ENCODE measurements at regions not wholly inside any gene's neighbourhood (a gene's known extent, or its start where the extent isn't known, plus 50 kb on each side); places are given as distances from the start of the nearest gene placed in this dataset.

DNA sequence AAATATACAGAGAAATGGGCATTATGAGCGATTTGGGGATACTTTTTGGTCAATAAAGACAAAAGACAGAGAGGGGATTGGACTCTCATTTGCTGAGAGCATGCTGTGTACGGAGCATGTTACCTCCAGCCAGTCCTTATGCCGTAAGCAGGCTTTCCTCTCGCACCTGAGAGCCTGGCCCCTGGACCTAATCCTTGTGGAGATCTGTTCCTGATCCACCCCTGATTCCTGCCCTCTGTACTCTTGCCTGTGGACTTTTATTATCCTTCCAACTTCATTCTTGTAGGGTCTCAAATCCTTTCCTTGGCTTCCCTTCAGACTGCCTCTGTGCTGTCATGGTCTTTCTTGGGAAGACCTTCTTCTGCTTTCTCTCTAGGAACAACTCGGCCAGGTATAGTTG, 803.1 kb upstream of the RAB6C start:
- Histone ChIP-seq H3K27me3 (ENCODE audit: insufficient read depth, low read length) (no peaks in the 10 kb centered on the region), H3K79me2 (ENCODE audit: control insufficient read depth, insufficient read depth, low read length, unreplicated experiment) (no peaks in the 10 kb centered on the region), H3K4me3 (ENCODE audit: low read depth, low read length) (no peak overlapping the region), H2AFZ (ENCODE audit: low read length, unreplicated experiment) (no peak overlapping the region), H3K4me1 (ENCODE audit: control insufficient read depth, insufficient read depth, low read length, unreplicated experiment) (no peaks in the 10 kb centered on the region), H3K36me3 (ENCODE audit: insufficient read depth, low read length) (no peaks in the 10 kb centered on the region), H3K27ac (ENCODE audit: low read depth, low read length) (no peak overlapping the region)

DNA sequence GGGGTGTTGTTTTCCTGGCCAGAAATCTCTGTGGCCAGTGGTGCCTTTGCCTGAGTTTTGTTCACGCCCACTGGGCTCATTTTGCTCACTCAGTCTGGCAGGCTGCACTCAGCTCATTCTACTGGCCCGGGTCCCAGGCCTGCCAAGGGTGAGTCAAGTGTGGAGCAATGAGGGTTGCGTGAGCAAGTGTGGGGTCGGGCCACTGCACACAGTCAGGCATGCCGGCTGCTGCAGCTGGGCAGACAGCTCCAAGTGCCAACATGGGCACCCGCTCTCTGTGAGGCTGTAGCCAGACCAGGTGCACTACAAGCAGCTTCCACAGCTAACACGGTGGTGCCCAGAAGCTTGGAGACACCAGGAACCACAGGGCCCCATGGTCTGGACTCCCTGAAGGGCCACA, 801.1 kb upstream of the RAB6C start:
- no peaks in the 10 kb centered on the region for H3K79me2 ChIP-seq (ENCODE audit: control insufficient read depth, insufficient read depth, low read length, unreplicated experiment)
- H3K4me1 ChIP-seq (ENCODE audit: control insufficient read depth, insufficient read depth, low read length, unreplicated experiment), result no peaks in the 10 kb centered on the region
- H3K4me3 ChIP-seq (ENCODE audit: low read depth, low read length), result no peak overlapping the region
- no peaks in the 10 kb centered on the region for H3K36me3 ChIP-seq (ENCODE audit: insufficient read depth, low read length)
- H3K27ac ChIP-seq (ENCODE audit: low read depth, low read length), result no peak overlapping the region
- H3K27me3 ChIP-seq (ENCODE audit: insufficient read depth, low read length), result no peaks in the 10 kb centered on the region
- H2AFZ ChIP-seq (ENCODE audit: low read length, unreplicated experiment), result no peak overlapping the region

DNA sequence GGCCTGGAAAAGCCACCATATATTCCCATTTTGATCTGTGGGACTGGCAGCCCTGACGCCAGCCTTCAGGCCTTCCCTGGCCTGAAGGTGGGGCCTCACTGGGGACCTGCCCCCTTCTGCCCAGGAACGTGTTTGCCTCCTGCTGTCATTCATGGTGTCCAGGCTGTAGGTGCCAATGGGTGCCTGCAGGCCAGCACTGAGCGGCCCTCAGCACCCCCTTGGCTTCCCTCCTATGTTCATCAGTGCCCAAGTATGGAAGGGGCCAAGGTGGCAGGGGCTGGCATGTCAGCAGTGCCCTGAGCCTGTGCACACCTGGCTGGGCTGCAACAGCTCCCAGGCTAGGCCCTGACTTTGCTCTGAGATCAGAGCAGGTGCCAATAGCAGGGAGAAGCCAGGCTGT, 800.3 kb upstream of the RAB6C start:
- Histone ChIP-seq H3K27ac (ENCODE audit: low read depth, low read length) (no peak overlapping the region), H3K36me3 (ENCODE audit: insufficient read depth, low read length) (no peaks in the 10 kb centered on the region), H2AFZ (ENCODE audit: low read length, unreplicated experiment) (no peak overlapping the region)

DNA sequence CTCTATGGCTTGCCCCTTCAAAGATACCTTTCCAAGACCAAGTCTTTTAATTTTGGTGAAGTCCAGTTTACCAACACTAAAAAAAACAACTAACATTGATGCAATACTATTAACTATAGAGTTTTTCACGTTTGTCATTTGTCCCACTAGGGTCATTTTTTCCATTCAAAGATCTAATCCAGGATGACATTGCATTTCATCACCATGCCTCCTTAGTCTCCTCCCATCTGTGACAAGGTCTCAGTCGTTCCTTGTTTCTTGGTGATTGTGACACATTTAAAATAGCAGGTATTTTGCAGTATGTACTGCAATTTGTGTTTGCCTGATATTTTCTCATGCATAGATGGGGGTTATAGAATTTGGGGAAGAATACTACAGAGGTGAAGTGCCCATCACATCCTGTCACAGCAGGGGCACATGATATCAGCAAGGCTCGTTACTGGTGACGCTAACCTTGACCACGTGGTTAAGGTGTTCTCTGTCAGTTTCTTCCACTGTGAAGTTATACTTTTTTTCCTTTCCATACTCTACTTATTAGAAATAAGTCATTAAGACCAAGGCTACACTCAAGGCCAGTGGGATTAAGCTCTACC, 799.2 kb upstream of the RAB6C start:
- no peaks in the 10 kb centered on the region for H3K79me2 ChIP-seq (ENCODE audit: control insufficient read depth, insufficient read depth, low read length, unreplicated experiment)
- no peaks in the 10 kb centered on the region for H3K36me3 ChIP-seq (ENCODE audit: insufficient read depth, low read length)
- no peaks in the 10 kb centered on the region for H3K27me3 ChIP-seq (ENCODE audit: insufficient read depth, low read length)
- H3K4me1 ChIP-seq (ENCODE audit: control insufficient read depth, insufficient read depth, low read length, unreplicated experiment), result no peaks in the 10 kb centered on the region
- H3K4me3 ChIP-seq (ENCODE audit: low read depth, low read length), result no peak overlapping the region
- no peak overlapping the region for H3K27ac ChIP-seq (ENCODE audit: low read depth, low read length)
- H2AFZ ChIP-seq (ENCODE audit: low read length, unreplicated experiment), result no peak overlapping the region

More for the DNA sequence above, 800.3 kb upstream of the RAB6C start:
- H3K27me3 ChIP-seq (ENCODE audit: insufficient read depth, low read length), result no peaks in the 10 kb centered on the region
- H3K4me1 ChIP-seq (ENCODE audit: control insufficient read depth, insufficient read depth, low read length, unreplicated experiment), result no peaks in the 10 kb centered on the region
- H3K4me3 ChIP-seq (ENCODE audit: low read depth, low read length), result no peak overlapping the region
- H3K79me2 ChIP-seq (ENCODE audit: control insufficient read depth, insufficient read depth, low read length, unreplicated experiment), result no peaks in the 10 kb centered on the region

DNA sequence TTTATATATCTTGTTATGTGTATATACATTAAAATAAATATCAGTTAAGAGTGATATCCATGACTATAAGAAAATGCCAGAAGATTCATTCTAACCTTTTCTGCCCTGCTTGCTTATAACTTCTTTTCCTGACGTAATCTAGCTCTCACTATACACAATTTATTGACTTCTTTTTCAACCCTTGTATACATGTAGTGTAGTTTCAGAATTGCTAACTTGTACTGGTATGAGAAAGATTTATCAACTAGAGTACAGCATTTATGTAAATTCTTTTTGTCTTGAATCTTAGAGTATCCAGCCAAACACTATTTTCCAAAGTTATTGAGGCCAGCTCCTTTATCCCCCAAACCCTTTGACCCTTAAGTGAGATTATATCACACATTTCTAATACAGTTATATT, 798.0 kb upstream of the RAB6C start:
- no peak overlapping the region for H2AFZ ChIP-seq (ENCODE audit: low read length, unreplicated experiment)
- no peak overlapping the region for H3K4me3 ChIP-seq (ENCODE audit: low read depth, low read length)
- H3K36me3 ChIP-seq (ENCODE audit: insufficient read depth, low read length), result no peaks in the 10 kb centered on the region
- no peaks in the 10 kb centered on the region for H3K27me3 ChIP-seq (ENCODE audit: insufficient read depth, low read length)
- no peaks in the 10 kb centered on the region for H3K4me1 ChIP-seq (ENCODE audit: control insufficient read depth, insufficient read depth, low read length, unreplicated experiment)
- no peaks in the 10 kb centered on the region for H3K79me2 ChIP-seq (ENCODE audit: control insufficient read depth, insufficient read depth, low read length, unreplicated experiment)
- H3K27ac ChIP-seq (ENCODE audit: low read depth, low read length), result no peak overlapping the region

DNA sequence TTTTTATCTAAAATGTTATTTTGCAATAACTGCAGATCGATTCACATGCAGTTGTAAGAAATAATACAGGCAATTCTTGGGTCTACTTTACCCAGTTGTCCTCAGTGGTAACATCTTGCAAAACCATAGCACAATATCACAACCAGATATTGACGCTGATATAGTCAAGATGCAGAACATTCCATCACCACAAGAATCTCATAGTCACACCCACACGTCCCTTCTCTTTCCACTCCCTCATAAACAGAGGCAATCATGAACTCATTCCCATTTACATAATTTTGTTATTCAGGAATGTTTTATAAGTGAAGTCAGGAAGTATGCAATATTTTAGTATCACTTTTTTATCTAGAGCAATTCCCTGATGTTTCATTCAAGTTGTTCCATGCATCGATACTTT, 797.5 kb upstream of the RAB6C start:
- no peaks in the 10 kb centered on the region for H3K79me2 ChIP-seq (ENCODE audit: control insufficient read depth, insufficient read depth, low read length, unreplicated experiment)
- no peak overlapping the region for H3K27ac ChIP-seq (ENCODE audit: low read depth, low read length)
- H3K4me1 ChIP-seq (ENCODE audit: control insufficient read depth, insufficient read depth, low read length, unreplicated experiment), result no peaks in the 10 kb centered on the region
- H3K36me3 ChIP-seq (ENCODE audit: insufficient read depth, low read length), result no peaks in the 10 kb centered on the region
- no peak overlapping the region for H2AFZ ChIP-seq (ENCODE audit: low read length, unreplicated experiment)
- no peak overlapping the region for H3K4me3 ChIP-seq (ENCODE audit: low read depth, low read length)
- no peaks in the 10 kb centered on the region for H3K27me3 ChIP-seq (ENCODE audit: insufficient read depth, low read length)

DNA sequence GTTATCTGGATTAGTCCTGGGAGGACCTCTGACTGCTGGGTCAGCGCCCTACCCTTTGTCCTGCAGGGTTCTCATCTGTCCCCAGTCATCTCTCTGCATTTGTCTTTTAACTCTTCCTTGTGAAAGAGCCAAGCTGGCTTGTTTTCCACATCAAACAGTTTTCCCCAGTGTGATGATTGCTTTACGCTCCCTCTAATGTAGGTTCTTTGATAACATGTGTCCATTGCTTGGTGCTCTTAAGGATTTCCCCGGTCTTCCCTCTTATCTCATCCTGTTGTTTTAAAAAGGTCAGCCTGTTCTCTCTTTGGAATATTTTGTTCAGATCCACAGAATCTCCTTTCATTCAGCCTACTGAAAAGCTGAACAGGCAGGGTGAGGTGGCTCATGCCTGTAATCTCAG, 792.1 kb upstream of the RAB6C start:
- Histone ChIP-seq H3K4me1 (ENCODE audit: control insufficient read depth, insufficient read depth, low read length, unreplicated experiment) (no peaks in the 10 kb centered on the region), H3K36me3 (ENCODE audit: insufficient read depth, low read length) (no peaks in the 10 kb centered on the region), H3K79me2 (ENCODE audit: control insufficient read depth, insufficient read depth, low read length, unreplicated experiment) (no peaks in the 10 kb centered on the region), H3K27ac (ENCODE audit: low read depth, low read length) (no peak overlapping the region), H2AFZ (ENCODE audit: low read length, unreplicated experiment) (no peak overlapping the region), H3K27me3 (ENCODE audit: insufficient read depth, low read length) (no peaks in the 10 kb centered on the region), H3K4me3 (ENCODE audit: low read depth, low read length) (no peak overlapping the region)

DNA sequence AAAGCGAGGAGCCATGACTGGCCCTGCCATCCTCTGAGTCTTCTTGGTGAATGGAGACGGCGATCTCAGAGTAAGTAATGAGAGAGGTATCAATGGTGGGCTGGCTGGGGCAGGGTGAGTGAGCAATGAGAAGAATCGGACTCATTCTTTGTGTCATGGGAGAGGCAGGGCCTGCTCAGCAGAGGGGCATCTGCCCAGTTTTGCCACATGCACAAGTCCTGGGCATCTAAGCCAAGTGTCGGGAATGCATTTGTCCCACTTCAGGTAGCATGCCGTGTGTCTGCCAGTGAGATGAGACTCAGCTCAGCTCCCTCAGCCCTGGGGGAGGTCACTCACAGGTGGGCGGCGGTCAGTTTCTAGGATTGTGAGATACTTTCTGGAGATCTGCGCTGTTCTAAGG, 791.0 kb upstream of the RAB6C start:
- no peak overlapping the region for H3K27ac ChIP-seq (ENCODE audit: low read depth, low read length)
- H3K4me1 ChIP-seq (ENCODE audit: control insufficient read depth, insufficient read depth, low read length, unreplicated experiment), result no peaks in the 10 kb centered on the region
- H3K79me2 ChIP-seq (ENCODE audit: control insufficient read depth, insufficient read depth, low read length, unreplicated experiment), result no peaks in the 10 kb centered on the region
- no peak overlapping the region for H2AFZ ChIP-seq (ENCODE audit: low read length, unreplicated experiment)
- H3K36me3 ChIP-seq (ENCODE audit: insufficient read depth, low read length), result no peaks in the 10 kb centered on the region
- H3K4me3 ChIP-seq (ENCODE audit: low read depth, low read length), result no peak overlapping the region
- H3K27me3 ChIP-seq (ENCODE audit: insufficient read depth, low read length), result no peaks in the 10 kb centered on the region

DNA sequence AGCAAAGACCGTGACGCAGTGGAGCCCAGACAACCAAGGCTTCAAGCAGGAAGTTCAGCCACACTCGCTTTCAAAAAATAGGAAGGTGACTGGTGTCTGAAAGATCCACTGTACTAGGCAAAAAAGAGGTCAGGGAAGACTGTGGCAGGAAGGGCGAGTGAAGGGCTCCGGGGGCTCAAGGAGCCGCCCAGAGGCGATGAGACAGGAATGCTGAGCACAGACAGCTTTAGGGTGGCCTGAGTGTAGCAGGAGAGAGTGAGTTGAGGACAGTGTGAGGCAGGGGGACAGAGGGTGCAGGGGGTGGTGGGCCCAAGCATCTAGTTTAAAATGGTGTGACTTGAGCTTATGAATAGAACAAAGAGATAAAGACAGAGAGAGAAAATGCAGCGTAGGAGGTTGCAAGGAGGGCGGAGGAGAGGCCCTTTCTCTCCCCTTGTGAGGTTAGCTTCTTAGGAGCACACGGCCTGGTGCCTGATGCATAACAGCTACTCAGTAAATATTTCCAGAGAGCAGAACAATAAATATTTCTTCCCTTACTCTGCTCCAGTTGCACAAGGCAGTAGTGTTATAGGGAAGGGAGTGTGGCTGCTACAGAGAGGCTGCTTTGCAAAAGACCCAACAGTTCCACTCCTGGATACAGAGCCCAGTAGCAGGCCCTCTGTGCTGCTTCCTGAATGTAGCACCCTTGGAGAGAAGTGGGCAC, 789.7 kb upstream of the RAB6C start:
- no peaks in the 10 kb centered on the region for H3K4me1 ChIP-seq (ENCODE audit: control insufficient read depth, insufficient read depth, low read length, unreplicated experiment)
- H3K79me2 ChIP-seq (ENCODE audit: control insufficient read depth, insufficient read depth, low read length, unreplicated experiment), result no peaks in the 10 kb centered on the region
- no peak overlapping the region for H3K4me3 ChIP-seq (ENCODE audit: low read depth, low read length)
- no peaks in the 10 kb centered on the region for H3K36me3 ChIP-seq (ENCODE audit: insufficient read depth, low read length)
- H3K27ac ChIP-seq (ENCODE audit: low read depth, low read length), result no peak overlapping the region
- H3K27me3 ChIP-seq (ENCODE audit: insufficient read depth, low read length), result no peaks in the 10 kb centered on the region
- H2AFZ ChIP-seq (ENCODE audit: low read length, unreplicated experiment), result no peak overlapping the region

DNA sequence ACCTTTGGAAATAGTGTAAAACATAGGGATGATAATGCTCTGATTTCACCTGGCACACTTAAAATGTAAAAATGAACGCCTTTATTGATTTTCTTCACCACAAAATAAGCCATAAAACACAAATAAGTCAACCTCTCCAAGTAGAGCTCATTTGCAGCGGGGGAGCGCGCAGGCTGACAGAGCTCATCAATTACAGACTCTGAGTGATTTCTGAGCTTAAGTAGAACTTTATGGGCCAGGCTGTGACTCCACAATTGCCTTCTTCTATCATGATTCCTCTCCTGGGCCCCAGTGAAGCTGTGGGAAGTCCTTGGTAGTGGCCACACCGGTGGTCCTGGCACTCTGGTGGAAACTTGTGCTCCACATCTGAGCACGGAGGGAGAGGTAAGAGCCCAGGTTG, 789.0 kb upstream of the RAB6C start:
- H3K27ac ChIP-seq (ENCODE audit: low read depth, low read length), result no peak overlapping the region
- no peaks in the 10 kb centered on the region for H3K27me3 ChIP-seq (ENCODE audit: insufficient read depth, low read length)
- no peaks in the 10 kb centered on the region for H3K36me3 ChIP-seq (ENCODE audit: insufficient read depth, low read length)
- no peak overlapping the region for H3K4me3 ChIP-seq (ENCODE audit: low read depth, low read length)
- H3K79me2 ChIP-seq (ENCODE audit: control insufficient read depth, insufficient read depth, low read length, unreplicated experiment), result no peaks in the 10 kb centered on the region
- no peak overlapping the region for H2AFZ ChIP-seq (ENCODE audit: low read length, unreplicated experiment)
- no peaks in the 10 kb centered on the region for H3K4me1 ChIP-seq (ENCODE audit: control insufficient read depth, insufficient read depth, low read length, unreplicated experiment)

DNA sequence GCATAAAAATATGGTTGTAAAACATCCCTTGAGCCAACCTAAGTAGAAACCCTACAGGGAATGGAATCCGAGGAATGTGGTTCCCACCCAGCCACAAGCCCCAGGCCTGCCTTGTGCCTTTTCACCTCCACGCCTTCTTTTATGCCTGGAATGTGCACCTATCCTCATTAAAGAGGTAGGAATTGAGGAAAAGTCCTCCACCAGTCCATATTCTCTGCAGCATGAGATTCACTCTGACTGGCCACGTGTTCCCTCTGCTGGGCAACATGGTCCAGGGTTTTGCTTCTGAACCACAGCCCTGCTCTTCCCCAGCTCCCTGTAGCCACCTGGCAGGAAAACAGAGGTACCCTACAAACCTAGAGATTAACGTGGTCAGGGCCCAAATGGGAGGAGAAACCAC, 787.9 kb upstream of the RAB6C start:
- Histone ChIP-seq H3K27me3 (ENCODE audit: insufficient read depth, low read length) (no peaks in the 10 kb centered on the region), H3K27ac (ENCODE audit: low read depth, low read length) (no peak overlapping the region), H3K36me3 (ENCODE audit: insufficient read depth, low read length) (no peaks in the 10 kb centered on the region)

More for the DNA sequence above, 787.9 kb upstream of the RAB6C start:
- no peak overlapping the region for H2AFZ ChIP-seq (ENCODE audit: low read length, unreplicated experiment)
- no peaks in the 10 kb centered on the region for H3K79me2 ChIP-seq (ENCODE audit: control insufficient read depth, insufficient read depth, low read length, unreplicated experiment)
- no peak overlapping the region for H3K4me3 ChIP-seq (ENCODE audit: low read depth, low read length)
- no peaks in the 10 kb centered on the region for H3K4me1 ChIP-seq (ENCODE audit: control insufficient read depth, insufficient read depth, low read length, unreplicated experiment)
